ENCODE measurements at regions not wholly inside any gene's neighbourhood (a gene's known extent, or its start where the extent isn't known, plus 50 kb on each side); places are given as distances from the start of the nearest gene placed in this dataset.

DNA sequence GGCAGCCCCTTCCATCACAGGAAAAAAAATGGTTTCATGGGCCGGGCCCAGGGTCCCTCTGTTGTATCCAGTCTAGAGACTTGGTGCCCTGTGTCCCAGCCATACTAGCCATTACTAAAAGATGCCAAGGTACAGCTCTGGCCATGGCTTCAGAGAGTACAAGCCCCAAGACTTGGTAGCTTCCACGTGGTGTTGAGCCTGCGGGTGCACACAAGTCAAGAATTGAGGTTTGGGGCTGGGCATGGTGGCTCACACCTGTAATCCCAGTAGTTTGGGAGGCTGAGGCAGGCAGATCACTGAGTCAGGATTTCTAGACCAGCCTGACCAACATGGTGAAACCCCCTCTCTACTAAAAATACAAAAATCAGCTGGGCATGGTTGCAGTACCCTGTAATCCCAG, 214.3 kb downstream of the LIG4 start:
- ChIA-PET RAD21 (ENCODE audit: low non-redundant PET in 1 of 2, low total read pairs in 2 of 2, uncharacterized antibody in 2 of 2, unreplicated experiment in 2 of 2) (no interaction called here), CTCF (no interaction called here), POLR2A (no interaction called here)
- ATAC-seq: no peak
- Histone ChIP-seq H3K27me3 (ENCODE audit: insufficient read depth, low read length) (no peaks in the 10 kb centered on the region), H3K36me3 (ENCODE audit: control insufficient read depth in 1 of 2, insufficient read depth in 2 of 2, low read length in 2 of 2) (no peaks in the 10 kb centered on the region), H3K27ac (ENCODE audit: low read depth, low read length) (no peak overlapping the region), H2AFZ (ENCODE audit: low read depth, low read length, poor library complexity, severe bottlenecking) (no peak overlapping the region), H3K79me2 (ENCODE audit: insufficient read depth, low read length) (no peaks in the 10 kb centered on the region), H3K4me2 (ENCODE audit: low read length) (no peak overlapping the region), H3K4me3 (replicated peaks in 1 of 2; ENCODE audit: low read depth in 1 of 2, low read length in 2 of 2) (no peak overlapping the region), H3K9ac (ENCODE audit: low read length) (no peak overlapping the region), H3K9me3 (ENCODE audit: control insufficient read depth in 1 of 2, insufficient read depth in 1 of 2, low read depth in 1 of 2, low read length in 2 of 2) (peaks cover 0 to 15% of the 10 kb centered on the region in 2 experiments; a peak in 2 of 4 replicates), H3K4me1 (ENCODE audit: control insufficient read depth in 1 of 2, insufficient read depth in 2 of 2, low read length in 2 of 2) (no peaks in the 10 kb centered on the region), H4K20me1 (ENCODE audit: insufficient read depth) (no peaks in the 10 kb centered on the region), H3K9me2 (ENCODE audit: insufficient read depth) (no peaks in the 10 kb centered on the region)
- intact Hi-C loops (cut with micrococcal nuclease): no loop called here
- no peak for DNase-seq (ENCODE audit: low read depth, low spot score)
- no TSS peak for BruUV-seq (replicated peaks)
- TF ChIP-seq SP1 (IDR thresholded peaks at IDR 0.05; ENCODE audit: low read depth) (no peak), ZFX (IDR thresholded peaks at IDR 0.05) (no peak), ZBTB33 (IDR thresholded peaks at IDR 0.05; ENCODE audit: extremely low read depth, insufficient replicate concordance, low read length) (no peak), ZNF274 (IDR thresholded peaks at IDR 0.05; ENCODE audit: low read depth, low read length) (no peak), EZH2 (IDR thresholded peaks at IDR 0.05) (no peak), JUND (IDR thresholded peaks at IDR 0.05) (no peak), RAD21 (IDR thresholded peaks at IDR 0.05; ENCODE audit: low read depth) (no peak), YY1 (IDR thresholded peaks at IDR 0.05; ENCODE audit: extremely low read depth, insufficient replicate concordance, low read depth, low read length) (no peak), EZH2phosphoT487 (IDR thresholded peaks at IDR 0.05; ENCODE audit: borderline replicate concordance) (no peak), SRF (IDR thresholded peaks at IDR 0.05; ENCODE audit: low read depth) (no peak), EGR1 (IDR thresholded peaks at IDR 0.05; ENCODE audit: low read depth) (no peak), CBX3 (IDR thresholded peaks at IDR 0.05; ENCODE audit: low read depth) (no peak), FOSL1 (IDR thresholded peaks at IDR 0.05; ENCODE audit: low read depth) (no peak)
- TF ChIP-seq, protein P1, sequence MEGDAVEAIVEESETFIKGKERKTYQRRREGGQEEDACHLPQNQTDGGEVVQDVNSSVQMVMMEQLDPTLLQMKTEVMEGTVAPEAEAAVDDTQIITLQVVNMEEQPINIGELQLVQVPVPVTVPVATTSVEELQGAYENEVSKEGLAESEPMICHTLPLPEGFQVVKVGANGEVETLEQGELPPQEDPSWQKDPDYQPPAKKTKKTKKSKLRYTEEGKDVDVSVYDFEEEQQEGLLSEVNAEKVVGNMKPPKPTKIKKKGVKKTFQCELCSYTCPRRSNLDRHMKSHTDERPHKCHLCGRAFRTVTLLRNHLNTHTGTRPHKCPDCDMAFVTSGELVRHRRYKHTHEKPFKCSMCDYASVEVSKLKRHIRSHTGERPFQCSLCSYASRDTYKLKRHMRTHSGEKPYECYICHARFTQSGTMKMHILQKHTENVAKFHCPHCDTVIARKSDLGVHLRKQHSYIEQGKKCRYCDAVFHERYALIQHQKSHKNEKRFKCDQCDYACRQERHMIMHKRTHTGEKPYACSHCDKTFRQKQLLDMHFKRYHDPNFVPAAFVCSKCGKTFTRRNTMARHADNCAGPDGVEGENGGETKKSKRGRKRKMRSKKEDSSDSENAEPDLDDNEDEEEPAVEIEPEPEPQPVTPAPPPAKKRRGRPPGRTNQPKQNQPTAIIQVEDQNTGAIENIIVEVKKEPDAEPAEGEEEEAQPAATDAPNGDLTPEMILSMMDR (IDR thresholded peaks at IDR 0.05 in 2 of 3, conservative IDR thresholded peaks at IDR 0.05 in 1 of 3; ENCODE audit: borderline replicate concordance in 1 of 3, insufficient read depth in 1 of 3, low read depth in 2 of 3, low read length in 2 of 3): no peak
- TF ChIP-seq, protein P2, sequence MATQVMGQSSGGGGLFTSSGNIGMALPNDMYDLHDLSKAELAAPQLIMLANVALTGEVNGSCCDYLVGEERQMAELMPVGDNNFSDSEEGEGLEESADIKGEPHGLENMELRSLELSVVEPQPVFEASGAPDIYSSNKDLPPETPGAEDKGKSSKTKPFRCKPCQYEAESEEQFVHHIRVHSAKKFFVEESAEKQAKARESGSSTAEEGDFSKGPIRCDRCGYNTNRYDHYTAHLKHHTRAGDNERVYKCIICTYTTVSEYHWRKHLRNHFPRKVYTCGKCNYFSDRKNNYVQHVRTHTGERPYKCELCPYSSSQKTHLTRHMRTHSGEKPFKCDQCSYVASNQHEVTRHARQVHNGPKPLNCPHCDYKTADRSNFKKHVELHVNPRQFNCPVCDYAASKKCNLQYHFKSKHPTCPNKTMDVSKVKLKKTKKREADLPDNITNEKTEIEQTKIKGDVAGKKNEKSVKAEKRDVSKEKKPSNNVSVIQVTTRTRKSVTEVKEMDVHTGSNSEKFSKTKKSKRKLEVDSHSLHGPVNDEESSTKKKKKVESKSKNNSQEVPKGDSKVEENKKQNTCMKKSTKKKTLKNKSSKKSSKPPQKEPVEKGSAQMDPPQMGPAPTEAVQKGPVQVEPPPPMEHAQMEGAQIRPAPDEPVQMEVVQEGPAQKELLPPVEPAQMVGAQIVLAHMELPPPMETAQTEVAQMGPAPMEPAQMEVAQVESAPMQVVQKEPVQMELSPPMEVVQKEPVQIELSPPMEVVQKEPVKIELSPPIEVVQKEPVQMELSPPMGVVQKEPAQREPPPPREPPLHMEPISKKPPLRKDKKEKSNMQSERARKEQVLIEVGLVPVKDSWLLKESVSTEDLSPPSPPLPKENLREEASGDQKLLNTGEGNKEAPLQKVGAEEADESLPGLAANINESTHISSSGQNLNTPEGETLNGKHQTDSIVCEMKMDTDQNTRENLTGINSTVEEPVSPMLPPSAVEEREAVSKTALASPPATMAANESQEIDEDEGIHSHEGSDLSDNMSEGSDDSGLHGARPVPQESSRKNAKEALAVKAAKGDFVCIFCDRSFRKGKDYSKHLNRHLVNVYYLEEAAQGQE (IDR thresholded peaks at IDR 0.05; ENCODE audit: low read depth): no peak
- TF ChIP-seq, protein P3, sequence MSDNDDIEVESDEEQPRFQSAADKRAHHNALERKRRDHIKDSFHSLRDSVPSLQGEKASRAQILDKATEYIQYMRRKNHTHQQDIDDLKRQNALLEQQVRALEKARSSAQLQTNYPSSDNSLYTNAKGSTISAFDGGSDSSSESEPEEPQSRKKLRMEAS (IDR thresholded peaks at IDR 0.05): no peak
